Fibroblast of pulmonary artery (primary cell): ENCODE measurements at regions not wholly inside any gene's neighbourhood (a gene's known extent, or its start where the extent isn't known, plus 50 kb on each side); places are given as distances from the start of the nearest gene placed in this dataset.

Experiments
- DNase-seq: peaks from one replicate; pipeline ENCODE4 v3.0.0-alpha.2; 2010; ENCODE audit warnings: low read depth
- H3K4me3 ChIP-seq: replicated peaks from 2 replicates; pipeline ENCODE4 v1.5.1; 2011; ENCODE audit warnings: low read depth, mild to moderate bottlenecking, control low read depth, low read length, moderate library complexity
- TF ChIP-seq, protein P1 (sequence below): IDR thresholded peaks from 2 replicates; pipeline ENCODE4 v1.5.1; 2011; ENCODE audit warnings: mild to moderate bottlenecking, control low read depth, low read length, inconsistent platforms; ENCODE audit errors: missing control alignments

DNA sequence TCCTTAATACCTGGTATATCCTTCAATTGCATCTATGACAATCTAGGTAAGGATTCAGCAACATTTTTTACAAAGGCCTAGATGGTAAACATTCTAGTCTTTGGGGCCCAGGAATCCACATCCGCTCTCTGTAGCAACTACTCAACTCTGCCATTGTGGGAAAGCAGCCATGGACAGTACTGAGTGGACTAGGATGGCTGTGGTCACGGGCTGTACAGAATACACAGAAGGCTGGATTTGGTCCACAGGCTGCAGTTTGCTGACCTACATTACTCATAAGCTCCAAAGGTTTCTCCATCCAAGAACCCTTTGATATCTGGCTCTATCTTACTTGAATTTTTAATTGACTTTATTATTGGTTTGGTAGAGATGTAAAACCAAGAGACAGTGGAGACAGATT, 418.3 kb upstream of the LRRTM1 start:
- H3K4me3 ChIP-seq: no peak overlapping the region
- TF ChIP-seq, protein P1, sequence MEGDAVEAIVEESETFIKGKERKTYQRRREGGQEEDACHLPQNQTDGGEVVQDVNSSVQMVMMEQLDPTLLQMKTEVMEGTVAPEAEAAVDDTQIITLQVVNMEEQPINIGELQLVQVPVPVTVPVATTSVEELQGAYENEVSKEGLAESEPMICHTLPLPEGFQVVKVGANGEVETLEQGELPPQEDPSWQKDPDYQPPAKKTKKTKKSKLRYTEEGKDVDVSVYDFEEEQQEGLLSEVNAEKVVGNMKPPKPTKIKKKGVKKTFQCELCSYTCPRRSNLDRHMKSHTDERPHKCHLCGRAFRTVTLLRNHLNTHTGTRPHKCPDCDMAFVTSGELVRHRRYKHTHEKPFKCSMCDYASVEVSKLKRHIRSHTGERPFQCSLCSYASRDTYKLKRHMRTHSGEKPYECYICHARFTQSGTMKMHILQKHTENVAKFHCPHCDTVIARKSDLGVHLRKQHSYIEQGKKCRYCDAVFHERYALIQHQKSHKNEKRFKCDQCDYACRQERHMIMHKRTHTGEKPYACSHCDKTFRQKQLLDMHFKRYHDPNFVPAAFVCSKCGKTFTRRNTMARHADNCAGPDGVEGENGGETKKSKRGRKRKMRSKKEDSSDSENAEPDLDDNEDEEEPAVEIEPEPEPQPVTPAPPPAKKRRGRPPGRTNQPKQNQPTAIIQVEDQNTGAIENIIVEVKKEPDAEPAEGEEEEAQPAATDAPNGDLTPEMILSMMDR: no peak
- no peak for DNase-seq

DNA sequence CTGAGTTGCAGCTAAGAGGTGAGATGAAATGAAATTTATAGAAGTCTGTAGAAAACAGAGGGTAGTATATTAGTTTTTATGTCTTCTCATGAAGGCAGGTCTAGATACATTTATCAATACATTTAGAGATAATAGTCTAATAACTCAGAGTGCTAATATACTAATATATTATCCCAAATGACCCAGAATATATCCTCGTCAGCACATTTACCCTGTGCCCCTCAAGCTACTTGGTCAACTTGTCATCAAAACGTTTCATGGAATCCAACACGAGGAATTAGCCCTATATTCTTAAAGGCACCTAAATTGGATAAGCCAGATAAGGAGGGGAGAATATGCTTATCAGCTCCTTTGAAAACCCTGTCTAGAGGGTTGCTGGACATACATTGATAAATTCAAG, 415.1 kb upstream of the LRRTM1 start:
- DNase-seq: no peak
- TF ChIP-seq, protein P1: no peak
- no peak overlapping the region for H3K4me3 ChIP-seq

DNA sequence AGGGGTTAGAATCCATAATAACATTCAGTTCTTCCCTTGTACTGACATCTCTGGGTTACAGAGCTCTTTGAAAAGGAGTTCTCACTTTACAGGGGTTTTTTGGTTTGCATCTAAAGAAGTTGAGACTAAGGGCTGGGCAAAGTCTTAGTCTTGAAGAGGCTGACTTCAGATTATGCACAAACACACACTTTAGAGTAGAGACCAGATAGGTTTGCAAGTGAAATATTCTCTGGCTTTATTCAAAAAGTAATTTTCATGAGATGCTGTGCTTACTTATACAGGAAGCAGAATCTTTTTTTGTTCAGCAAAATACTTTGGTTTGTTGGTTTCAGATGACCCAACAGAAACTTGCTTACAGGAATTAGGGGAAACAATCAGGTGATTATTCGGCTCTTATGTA, 410.9 kb upstream of the LRRTM1 start:
- no peak for DNase-seq
- TF ChIP-seq, protein P1: no peak
- H3K4me3 ChIP-seq: no peak overlapping the region

GRCh38 chr2:80711915-80712314, 407.4 kb upstream of the LRRTM1 start:
- TF ChIP-seq, protein P1: no peak
- H3K4me3 ChIP-seq: no peak overlapping the region
- DNase-seq: no peak

- DNase-seq: no peak
- H3K4me3 ChIP-seq: no peak overlapping the region
- TF ChIP-seq, protein P1: no peak
These were observed 402.4 kb upstream of the LRRTM1 start for GRCh38 chr2:80706951-80707350.

DNA sequence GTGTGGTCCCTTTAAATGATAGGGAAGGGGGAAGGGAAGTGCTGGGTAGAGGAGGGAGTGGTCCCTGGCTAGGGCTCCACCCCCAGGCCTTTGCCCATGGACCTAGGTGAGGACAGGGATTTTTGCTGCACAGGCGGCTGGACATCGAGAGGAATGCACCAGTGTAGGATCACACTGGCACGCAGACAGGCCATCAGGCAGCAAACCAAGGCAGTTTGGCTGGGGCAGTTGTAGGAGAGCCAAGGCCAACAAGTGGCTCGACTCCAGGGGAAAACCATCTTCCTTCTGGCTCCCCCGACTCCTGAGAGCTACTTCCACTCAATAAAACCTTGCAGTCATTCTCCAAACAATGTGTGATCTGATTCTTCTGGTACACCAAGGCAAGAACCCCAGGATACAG, 402.0 kb upstream of the LRRTM1 start:
- no peak overlapping the region for H3K4me3 ChIP-seq
- TF ChIP-seq, protein P1: no peak
- DNase-seq: no peak

GRCh38 chr2:80703532-80703931, 399.0 kb upstream of the LRRTM1 start:
- no peak for DNase-seq
- H3K4me3 ChIP-seq: no peak overlapping the region
- TF ChIP-seq, protein P1: no peak
